ENCODE measurements at regions not wholly inside any gene's neighbourhood (a gene's known extent, or its start where the extent isn't known, plus 50 kb on each side); places are given as distances from the start of the nearest gene placed in this dataset.
"Not testable (repeated sequence)": the region's sequence is repeated elsewhere in the genome, so short reads cannot be mapped to it uniquely, and the experiment has no call there.

DNA sequence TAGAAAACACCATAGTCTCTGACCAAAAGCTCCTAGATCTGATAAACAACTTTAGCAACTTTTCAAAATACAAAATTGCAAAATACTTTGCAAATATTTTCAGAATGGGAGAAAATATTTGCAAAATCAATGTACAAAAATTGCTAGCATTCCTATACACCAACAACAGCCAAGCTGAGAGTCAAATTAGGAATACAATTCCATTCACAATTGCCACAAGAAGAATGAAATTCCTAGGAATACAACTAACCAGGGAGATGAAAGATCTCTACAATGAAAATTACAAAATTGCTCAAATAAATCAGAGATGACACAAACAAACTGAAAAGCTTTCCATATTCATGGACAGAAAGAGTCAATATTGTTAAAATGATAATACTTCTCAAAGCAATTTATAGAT lies 327.0 kb upstream of the ZC3H15 start:
- FAIRE-seq (no peak), DNase-seq (ENCODE audit: insufficient read length, low spot score) (no peak)

- no peak for DNase-seq (ENCODE audit: insufficient read length, low spot score)
- FAIRE-seq: no peak
Measured at GRCh38 chr2:186164325-186164724, 321.7 kb upstream of the ZC3H15 start.

DNA sequence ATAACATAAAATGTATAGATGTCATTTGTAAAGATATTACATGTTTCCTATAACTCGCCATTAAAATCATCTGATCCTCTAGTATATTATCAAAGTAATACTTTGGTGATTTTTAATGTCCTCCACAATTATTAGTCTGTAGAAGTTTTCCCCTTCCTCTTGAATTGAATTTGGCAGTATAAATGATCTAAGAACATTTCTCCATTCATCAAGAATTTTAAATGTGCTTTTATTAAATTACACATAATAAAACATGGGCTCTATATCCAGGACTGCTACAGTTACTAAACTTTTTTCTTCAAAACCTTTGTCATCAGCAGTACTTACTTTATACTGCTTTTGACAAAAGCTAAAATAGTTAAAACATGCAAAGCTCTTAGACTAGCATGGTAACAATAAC lies 315.4 kb upstream of the ZC3H15 start:
- DNase-seq (ENCODE audit: insufficient read length, low spot score): no peak
- FAIRE-seq: no peak

GRCh38 chr2:186181625-186182024 lies 304.4 kb upstream of the ZC3H15 start:
- FAIRE-seq: no peak
- no peak for DNase-seq (ENCODE audit: insufficient read length, low spot score)

DNA sequence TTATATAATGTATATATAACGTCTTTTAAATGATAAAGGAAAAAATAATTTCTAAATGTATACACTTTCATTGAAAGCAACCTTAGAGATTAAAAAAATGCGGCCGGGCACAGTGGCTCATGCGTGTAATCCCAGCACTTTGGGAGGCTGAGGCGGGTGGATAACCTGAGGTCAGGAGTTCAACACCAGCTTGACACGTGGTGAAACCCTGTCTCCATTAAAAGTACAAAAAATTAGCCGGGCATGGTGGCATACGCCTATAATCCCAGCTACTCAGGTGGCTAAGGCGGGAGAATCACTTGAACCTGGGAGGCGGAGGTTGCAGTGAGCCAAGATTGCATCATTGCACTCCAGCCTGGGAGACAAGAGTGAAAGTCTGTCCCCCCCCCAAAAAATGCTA lies 303.7 kb upstream of the ZC3H15 start:
- FAIRE-seq; DNase-seq (ENCODE audit: insufficient read length, low spot score): not testable (repeated sequence)

DNA sequence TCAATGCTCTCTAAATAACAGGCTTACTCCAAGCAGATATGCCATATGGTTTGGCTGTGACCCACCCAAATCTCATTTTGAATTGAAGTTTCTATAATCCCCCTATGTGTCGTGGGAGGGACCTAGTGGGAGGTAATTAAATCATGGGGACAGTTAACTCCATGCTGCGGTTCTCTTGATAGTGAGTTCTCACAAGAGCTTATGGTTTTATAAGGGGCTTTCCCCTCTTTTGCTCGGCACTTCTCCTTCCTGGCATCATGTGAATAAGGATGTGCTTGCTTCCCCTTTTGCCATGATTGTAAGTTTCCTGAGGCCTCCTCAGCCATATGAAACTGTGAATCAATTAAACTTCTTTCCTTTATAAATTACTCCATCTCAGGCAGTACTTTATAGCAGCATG lies 302.7 kb upstream of the ZC3H15 start:
- FAIRE-seq (no peak), DNase-seq (ENCODE audit: insufficient read length, low spot score) (no peak)

- DNase-seq (ENCODE audit: insufficient read length, low spot score): no peak
- no peak for FAIRE-seq
Measured at GRCh38 chr2:186187854-186188253, 298.2 kb upstream of the ZC3H15 start.

GRCh38 chr2:186189816-186190215 lies 296.2 kb upstream of the ZC3H15 start:
- FAIRE-seq: no peak
- no peak for DNase-seq (ENCODE audit: insufficient read length, low spot score)

DNA sequence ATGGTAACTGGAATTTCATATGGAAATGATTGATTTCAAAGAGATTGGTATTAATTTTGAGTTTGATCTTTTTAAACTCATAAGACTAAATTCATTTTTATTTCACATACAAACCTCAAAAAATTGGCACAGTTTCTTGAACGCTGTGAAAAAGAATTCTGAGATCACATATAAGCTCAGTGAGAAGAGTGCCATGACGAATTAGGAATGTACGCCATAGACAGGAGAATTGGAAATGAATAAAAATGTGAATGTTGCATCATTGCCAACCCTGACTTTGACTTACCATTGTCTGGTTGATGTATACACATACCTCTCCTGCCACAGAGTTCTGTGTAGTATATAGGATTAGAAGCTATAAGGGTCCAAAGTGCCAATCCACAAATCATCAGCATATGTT lies 290.4 kb upstream of the ZC3H15 start:
- FAIRE-seq (no peak), DNase-seq (ENCODE audit: insufficient read length, low spot score) (no peak)

- no peak for DNase-seq (ENCODE audit: insufficient read length, low spot score)
Measured at GRCh38 chr2:186197955-186198354, 288.1 kb upstream of the ZC3H15 start.

GRCh38 chr2:186199029-186199428 lies 287.0 kb upstream of the ZC3H15 start:
- FAIRE-seq: no peak
- no peak for DNase-seq (ENCODE audit: insufficient read length, low spot score)

More at GRCh38 chr2:186197955-186198354, 288.1 kb upstream of the ZC3H15 start:
- FAIRE-seq: no peak

GRCh38 chr2:186201371-186201770 lies 284.7 kb upstream of the ZC3H15 start:
- FAIRE-seq (no peak), DNase-seq (ENCODE audit: insufficient read length, low spot score) (no peak)

GRCh38 chr2:186205254-186205911 lies 280.7 kb upstream of the ZC3H15 start:
- FAIRE-seq (no peak), DNase-seq (ENCODE audit: insufficient read length, low spot score) (no peak)

DNA sequence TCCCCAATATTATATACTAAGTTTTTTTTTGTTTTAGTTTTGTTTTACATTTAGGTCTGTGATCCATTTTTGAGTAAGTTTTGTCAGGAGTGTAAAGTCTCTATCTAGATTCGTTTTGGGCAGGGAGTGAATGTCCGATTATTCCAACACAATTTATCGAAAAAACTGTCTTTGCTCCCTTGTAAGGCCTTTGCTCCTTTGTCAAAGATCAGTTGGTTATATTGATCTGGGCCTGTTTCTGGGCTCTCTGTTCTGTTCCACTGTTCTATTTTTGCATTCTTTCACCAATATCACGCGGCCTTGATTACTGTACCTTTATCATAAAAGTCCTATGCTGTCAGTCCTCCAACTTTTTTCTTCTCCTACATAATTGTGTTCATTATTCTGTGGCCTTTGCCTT lies 276.5 kb upstream of the ZC3H15 start:
- DNase-seq (ENCODE audit: insufficient read length, low spot score): no peak
- FAIRE-seq: no peak

- DNase-seq (ENCODE audit: insufficient read length, low spot score): no peak
- no peak for FAIRE-seq
Measured at GRCh38 chr2:186220409-186220808, 265.7 kb upstream of the ZC3H15 start.

GRCh38 chr2:186229265-186229664 lies 256.8 kb upstream of the ZC3H15 start:
- no peak for FAIRE-seq
- no peak for DNase-seq (ENCODE audit: insufficient read length, low spot score)

DNA sequence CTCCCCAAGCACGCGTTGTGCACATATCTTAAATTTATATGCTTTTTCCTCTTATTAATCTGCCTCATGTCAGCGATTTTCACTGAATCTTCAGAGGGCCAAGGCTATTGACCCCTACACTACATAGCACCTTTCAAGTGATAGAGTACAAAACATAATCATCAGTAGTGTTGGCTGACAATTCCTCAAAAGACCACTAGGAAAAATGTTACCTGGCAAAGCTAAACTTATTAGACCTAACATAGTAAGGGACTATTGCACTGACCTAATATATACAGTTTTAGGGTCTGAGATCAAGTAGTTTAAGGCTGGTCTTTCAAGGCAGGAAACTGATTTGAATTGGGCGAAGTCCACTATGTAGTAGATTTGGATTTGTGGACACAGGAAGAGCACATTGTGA lies 244.2 kb upstream of the ZC3H15 start:
- FAIRE-seq: no peak
- DNase-seq (ENCODE audit: insufficient read length, low spot score): no peak

- no peak for FAIRE-seq
- DNase-seq (ENCODE audit: insufficient read length, low spot score): no peak
Measured at GRCh38 chr2:186254759-186255158, 231.3 kb upstream of the ZC3H15 start.

- no peak for DNase-seq (ENCODE audit: insufficient read length, low spot score)
- FAIRE-seq: no peak
Measured at GRCh38 chr2:186255823-186256222, 230.2 kb upstream of the ZC3H15 start.

GRCh38 chr2:186256540-186256939 lies 229.5 kb upstream of the ZC3H15 start:
- DNase-seq (ENCODE audit: insufficient read length, low spot score): peak; percentile 30
- no peak for FAIRE-seq

DNA sequence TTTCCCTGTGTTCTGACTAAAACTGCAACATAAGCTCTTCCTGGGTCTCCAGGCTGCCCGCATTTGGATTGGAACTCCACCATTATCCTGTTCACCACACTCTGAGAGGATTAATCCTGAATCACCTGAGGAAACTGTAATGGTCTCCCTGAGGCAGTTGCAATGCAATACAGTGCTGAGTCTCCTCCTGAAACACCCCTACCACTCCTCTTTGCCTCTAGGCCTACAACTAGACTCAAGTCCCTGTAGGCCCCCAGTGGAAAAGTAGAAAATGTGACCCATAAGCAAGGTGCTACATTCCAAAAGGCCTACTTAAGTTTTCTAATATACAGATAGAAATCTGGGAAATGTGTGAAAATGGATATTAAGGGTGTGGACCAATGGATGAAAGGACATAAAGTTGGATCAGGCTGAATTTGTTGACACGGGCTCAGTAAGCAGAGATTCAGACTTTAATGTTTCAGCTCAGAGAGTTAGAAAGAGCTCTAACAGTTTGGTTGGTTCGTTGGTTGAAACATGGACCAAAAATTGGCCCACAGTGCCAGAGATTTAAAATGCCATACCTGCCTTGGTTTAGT lies 222.3 kb upstream of the ZC3H15 start:
- DNase-seq (ENCODE audit: insufficient read length, low spot score) (no peak), FAIRE-seq (no peak)

- DNase-seq (ENCODE audit: insufficient read length, low spot score) (no peak), FAIRE-seq (no peak)
Measured at GRCh38 chr2:186269536-186269935, 216.5 kb upstream of the ZC3H15 start.

- FAIRE-seq: no peak
- DNase-seq (ENCODE audit: insufficient read length, low spot score): no peak
Measured at GRCh38 chr2:186273953-186274352, 212.1 kb upstream of the ZC3H15 start.

Measured in HTR-8/SVneo (cell line).